Neural progenitor cell (in vitro differentiated cells): ENCODE measurements at regions not wholly inside any gene's neighbourhood (a gene's known extent, or its start where the extent isn't known, plus 50 kb on each side); places are given as distances from the start of the nearest gene placed in this dataset.

Experiments used
- DNase-seq: peaks from one replicate; pipeline ENCODE4 v3.0.0-alpha.2; 2016; ENCODE audit warnings: low spot score
- H2AFZ ChIP-seq: fragments of 200-600 bp; sonication (generic); replicated peaks from 2 replicates; pipeline ENCODE4 v1.6.1; 2016; ENCODE audit warnings: antibody characterized with exemption
- H3F3A ChIP-seq: fragments of 200-600 bp; sonication (generic); 2 replicates; pipeline ENCODE4 v1.6.1; 2016; ENCODE audit warnings: antibody characterized with exemption, low read depth
- H3K27ac ChIP-seq: fragments of 200-600 bp; sonication (generic); 2 replicates; pipeline ENCODE4 v1.5.1; 2016; ENCODE audit warnings: mild to moderate bottlenecking
- H3K27me3 ChIP-seq: fragments of 200-600 bp; sonication (generic); 2 replicates; pipeline ENCODE4 v1.6.1; 2016; ENCODE audit warnings: mild to moderate bottlenecking, moderate library complexity
- H3K36me3 ChIP-seq: fragments of 200-600 bp; sonication (generic); 2 replicates; pipeline ENCODE4 v1.5.1; 2016
- H3K4me1 ChIP-seq: fragments of 200-600 bp; sonication (generic); 2 replicates; pipeline ENCODE4 v1.6.1; 2016; ENCODE audit warnings: mixed run types
- H3K4me2 ChIP-seq: fragments of 200-600 bp; sonication (generic); 2 replicates; pipeline ENCODE4 v1.6.1; 2016
- H3K4me3 ChIP-seq: fragments of 200-600 bp; sonication (generic); 2 replicates; pipeline ENCODE4 v1.5.1; 2016
- H3K79me2 ChIP-seq: fragments of 200-600 bp; sonication (generic); 2 replicates; pipeline ENCODE4 v1.6.1; 2016; ENCODE audit warnings: low read depth
- H3K9ac ChIP-seq: fragments of 200-600 bp; sonication (generic); 2 replicates; pipeline ENCODE4 v1.6.1; 2016
- H3K9me3 ChIP-seq: fragments of 200-600 bp; sonication (generic); 2 replicates; pipeline ENCODE4 v1.5.1; 2016; ENCODE audit warnings: low read depth
- H4K20me1 ChIP-seq: fragments of 200-600 bp; sonication (generic); 2 replicates; pipeline ENCODE4 v1.6.1; 2016; ENCODE audit warnings: low read depth
- H3K27ac Mint-ChIP-seq: 3 replicates; pipeline ENCODE4 v1.8.0; 2021; ENCODE audit warnings: mixed read lengths
- H3K27me3 Mint-ChIP-seq: 2 replicates; pipeline ENCODE4 v1.8.0; 2022; ENCODE audit warnings: low read depth, mild to moderate bottlenecking, inconsistent platforms, moderate library complexity, mixed read lengths; ENCODE audit not compliant: insufficient read depth
- H3K36me3 Mint-ChIP-seq: 3 replicates; pipeline ENCODE4 v1.8.0; 2021; ENCODE audit warnings: mixed read lengths
- H3K4me1 Mint-ChIP-seq: 3 replicates; pipeline ENCODE4 v1.8.0; 2021; ENCODE audit warnings: mixed read lengths
- H3K4me3 Mint-ChIP-seq: 3 replicates; pipeline ENCODE4 v1.8.0; 2021; ENCODE audit warnings: mild to moderate bottlenecking, moderate library complexity, mixed read lengths
- H3K9me3 Mint-ChIP-seq: 3 replicates; pipeline ENCODE4 v1.8.0; 2020; ENCODE audit warnings: mixed read lengths
- CTCF ChIP-seq: fragments of 200-600 bp; sonication (generic); IDR thresholded peaks from 2 replicates; pipeline ENCODE4 v1.5.1; 2017; ENCODE audit warnings: antibody characterized with exemption, mild to moderate bottlenecking
- EZH2 ChIP-seq: fragments of 200-600 bp; sonication (generic); IDR thresholded peaks from 2 replicates; pipeline ENCODE4 v1.6.1; 2017; ENCODE audit warnings: antibody characterized with exemption, mild to moderate bottlenecking, moderate library complexity
- EZH2phosphoT487 ChIP-seq: fragments of 200-600 bp; sonication (generic); IDR thresholded peaks from 2 replicates; pipeline ENCODE4 v1.6.1; 2017; ENCODE audit warnings: antibody characterized with exemption

GRCh38 chr1:185670187-185670627 lies 64.0 kb upstream of the HMCN1 start:
- peak; percentile 60 for DNase-seq
- no peak overlapping the region for H3K27ac Mint-ChIP-seq
- Histone ChIP-seq H4K20me1 (no peaks in the 10 kb centered on the region), H3K79me2 (no peaks in the 10 kb centered on the region), H3K27ac (no peak overlapping the region), H3F3A (no peaks in the 10 kb centered on the region), H3K4me3 (no peak overlapping the region), H3K36me3 (no peaks in the 10 kb centered on the region), H2AFZ (no peak overlapping the region), H3K27me3 (no peaks in the 10 kb centered on the region), H3K9me3 (no peaks in the 10 kb centered on the region), H3K4me2 (no peak overlapping the region), H3K4me1 (peaks cover 7% of the 10 kb centered on the region), H3K9ac (no peak overlapping the region)
- H3K36me3 Mint-ChIP-seq, result no peaks in the 10 kb centered on the region
- no peaks in the 10 kb centered on the region for H3K4me1 Mint-ChIP-seq
- no peaks in the 10 kb centered on the region for H3K9me3 Mint-ChIP-seq
- no peaks in the 10 kb centered on the region for H3K27me3 Mint-ChIP-seq
- H3K4me3 Mint-ChIP-seq, result no peak overlapping the region
- TF ChIP-seq EZH2phosphoT487 (no peak), EZH2 (no peak), CTCF (peak; percentile 65)

GRCh38 chr1:185668013-185668412 lies 66.2 kb upstream of the HMCN1 start:
- no peak overlapping the region for H3K27ac Mint-ChIP-seq
- Histone ChIP-seq H3K27me3 (no peaks in the 10 kb centered on the region), H3K9ac (no peak overlapping the region), H2AFZ (no peak overlapping the region), H3K9me3 (no peaks in the 10 kb centered on the region), H3K79me2 (no peaks in the 10 kb centered on the region), H3F3A (no peaks in the 10 kb centered on the region), H3K27ac (no peak overlapping the region), H3K4me1 (peaks cover 7% of the 10 kb centered on the region), H3K4me3 (no peak overlapping the region), H3K36me3 (no peaks in the 10 kb centered on the region), H4K20me1 (no peaks in the 10 kb centered on the region), H3K4me2 (no peak overlapping the region)
- no peaks in the 10 kb centered on the region for H3K4me1 Mint-ChIP-seq
- no peak for DNase-seq
- H3K27me3 Mint-ChIP-seq, result no peaks in the 10 kb centered on the region
- H3K36me3 Mint-ChIP-seq, result no peaks in the 10 kb centered on the region
- TF ChIP-seq EZH2, result no peak
- TF ChIP-seq CTCF, result no peak
- no peak for TF ChIP-seq EZH2phosphoT487
- H3K9me3 Mint-ChIP-seq, result peaks cover 3% of the 10 kb centered on the region
- no peak overlapping the region for H3K4me3 Mint-ChIP-seq

DNA sequence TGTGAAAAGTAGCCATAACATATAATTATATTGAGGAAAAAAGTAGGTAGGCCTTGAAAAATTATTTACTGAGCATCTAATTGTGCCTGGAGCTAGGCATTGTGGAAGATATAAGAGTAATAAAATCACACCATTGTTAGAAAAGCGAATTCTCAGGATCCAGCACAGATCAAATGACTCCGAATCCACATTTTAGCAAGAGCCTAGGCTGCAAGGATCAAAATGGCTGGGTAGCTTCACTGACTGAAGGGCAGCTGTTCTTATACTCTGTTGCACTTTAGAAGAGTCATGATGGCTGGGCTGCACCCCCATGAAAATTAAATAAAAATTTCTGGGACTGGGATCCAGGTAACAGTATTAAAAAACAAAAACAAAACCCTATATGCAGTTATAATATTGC lies 67.6 kb upstream of the HMCN1 start:
- H3K27ac ChIP-seq, result no peak overlapping the region
- no peak overlapping the region for H3K4me3 Mint-ChIP-seq
- H3K27me3 ChIP-seq, result no peaks in the 10 kb centered on the region
- no peaks in the 10 kb centered on the region for H3K36me3 Mint-ChIP-seq
- H3K79me2 ChIP-seq, result no peaks in the 10 kb centered on the region
- peaks cover 3% of the 10 kb centered on the region for H3K9me3 Mint-ChIP-seq
- no peak overlapping the region for H3K4me2 ChIP-seq
- H3K4me1 Mint-ChIP-seq, result no peaks in the 10 kb centered on the region
- TF ChIP-seq CTCF (no peak), EZH2phosphoT487 (no peak), EZH2 (no peak)
- H3F3A ChIP-seq, result no peaks in the 10 kb centered on the region
- peaks cover 7% of the 10 kb centered on the region for H3K4me1 ChIP-seq
- peak overlapping the region; percentile 66 for H2AFZ ChIP-seq
- no peaks in the 10 kb centered on the region for H3K27me3 Mint-ChIP-seq
- DNase-seq, result no peak
- no peaks in the 10 kb centered on the region for H4K20me1 ChIP-seq
- no peak overlapping the region for H3K9ac ChIP-seq
- no peak overlapping the region for H3K4me3 ChIP-seq
- no peaks in the 10 kb centered on the region for H3K9me3 ChIP-seq
- H3K36me3 ChIP-seq, result no peaks in the 10 kb centered on the region
- no peak overlapping the region for H3K27ac Mint-ChIP-seq
